ENCODE measurements at regions not wholly inside any gene's neighbourhood (a gene's known extent, or its start where the extent isn't known, plus 50 kb on each side); places are given as distances from the start of the nearest gene placed in this dataset.

DNA sequence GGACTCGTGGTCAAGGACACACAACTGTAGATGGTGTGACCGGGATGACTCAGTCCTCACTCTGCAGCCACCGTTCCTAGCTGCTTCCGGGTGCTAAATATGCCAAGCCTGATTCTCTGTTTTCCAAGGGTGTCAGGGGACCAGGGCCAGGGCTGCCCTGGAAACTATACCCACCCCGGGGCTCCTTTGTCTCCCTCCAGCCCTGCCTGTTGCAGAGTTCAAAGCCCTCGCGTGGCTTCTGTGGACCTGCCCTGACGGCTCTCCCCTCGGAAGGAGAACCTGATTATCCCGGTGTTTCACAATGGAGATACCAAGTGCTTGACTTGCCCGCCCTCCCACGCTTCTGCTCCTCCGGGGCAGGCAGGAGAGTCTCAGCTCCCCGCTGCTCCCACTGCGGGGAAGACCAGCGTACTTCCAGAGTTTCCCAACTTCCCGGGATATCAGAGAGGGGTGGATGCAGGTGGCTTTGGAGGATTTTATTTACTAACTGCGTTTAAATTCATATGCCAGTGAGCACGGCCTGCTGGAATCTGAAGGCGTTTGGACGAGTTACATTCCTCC is 125.0 kb downstream of the ASB7 start:
- Histone ChIP-seq H3K27me3 (ENCODE audit: insufficient read depth in 3 of 3, low read length in 2 of 3) (no peaks in the 10 kb centered on the region), H3K4me3 (no peak overlapping the region), H3K27ac (no peak overlapping the region), H3K4me1 (no peaks in the 10 kb centered on the region), H3K9me3 (no peaks in the 10 kb centered on the region), H3K36me3 (ENCODE audit: insufficient read depth in 1 of 2, low read depth in 1 of 2) (no peaks in the 10 kb centered on the region)
- no peak for TF ChIP-seq CTCF (IDR thresholded peaks at IDR 0.05)
- ATAC-seq (no peak), DNase-seq (no peak)
- 64 to 80% (median 68%) methylated on average over 21 of the region's 21 CpGs for WGBS, 3 donors
- intact Hi-C loops (cut with DNase I), result no loop called here

- H3K27me3 ChIP-seq (ENCODE audit: insufficient read depth in 3 of 3, low read length in 2 of 3), result no peaks in the 10 kb centered on the region
- DNase-seq (no peak), ATAC-seq (no peak)
- no peak overlapping the region for H3K27ac ChIP-seq
- no peak overlapping the region for H3K4me3 ChIP-seq
- WGBS, 3 donors, result 72 to 79% (median 74%) methylated on average over 17 of the region's 17 CpGs
- TF ChIP-seq CTCF (IDR thresholded peaks at IDR 0.05), result no peak
- H3K36me3 ChIP-seq (ENCODE audit: insufficient read depth in 1 of 2, low read depth in 1 of 2), result no peaks in the 10 kb centered on the region
- intact Hi-C loops (cut with DNase I), result loop anchor here in 1 of 2 donors (2.0 kb wide), 1 partner anchor 24 kb away; no protein-coding TSS in a partner anchor
- H3K9me3 ChIP-seq, result no peaks in the 10 kb centered on the region
- peaks cover 7% of the 10 kb centered on the region for H3K4me1 ChIP-seq
Observed at GRCh38 chr15:100728371-100729201, 126.2 kb downstream of the ASB7 start.

DNA sequence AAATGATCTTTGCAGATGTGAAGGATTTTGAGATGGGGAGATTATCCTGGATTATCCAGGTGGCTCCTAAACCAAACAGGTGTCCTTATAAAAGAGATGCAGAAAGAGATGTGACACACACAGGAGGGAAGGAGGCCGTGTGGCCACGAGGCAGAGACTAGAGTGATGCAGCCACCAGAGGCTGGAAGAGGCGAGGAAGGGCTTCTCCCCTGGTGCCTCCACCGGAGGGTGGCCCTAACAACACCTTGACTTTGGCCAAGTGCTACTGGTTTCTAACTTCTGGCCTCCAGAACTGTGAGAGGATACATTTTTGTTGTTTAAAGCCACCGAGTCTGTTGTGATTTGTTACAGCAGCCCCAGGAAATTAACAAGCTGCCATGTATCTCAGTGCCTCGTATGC is 127.1 kb downstream of the ASB7 start:
- no peak for TF ChIP-seq CTCF (IDR thresholded peaks at IDR 0.05)
- Histone ChIP-seq H3K9me3 (no peaks in the 10 kb centered on the region), H3K36me3 (ENCODE audit: insufficient read depth in 1 of 2, low read depth in 1 of 2) (no peaks in the 10 kb centered on the region), H3K27me3 (ENCODE audit: insufficient read depth in 3 of 3, low read length in 2 of 3) (peaks cover 0 to 3% (median 0%) of the 10 kb centered on the region in 3 donors), H3K4me1 (peaks cover 7% of the 10 kb centered on the region), H3K27ac (no peak overlapping the region), H3K4me3 (no peak overlapping the region)
- ATAC-seq (no peak), DNase-seq (no peak)
- WGBS, 3 donors, result 90 to 92% (median 91%) methylated on average over 6 of the region's 6 CpGs
- intact Hi-C loops (cut with DNase I), result loop anchor here in 1 of 2 donors (2.0 kb wide), 1 partner anchor 23 kb away; no protein-coding TSS in a partner anchor

DNA sequence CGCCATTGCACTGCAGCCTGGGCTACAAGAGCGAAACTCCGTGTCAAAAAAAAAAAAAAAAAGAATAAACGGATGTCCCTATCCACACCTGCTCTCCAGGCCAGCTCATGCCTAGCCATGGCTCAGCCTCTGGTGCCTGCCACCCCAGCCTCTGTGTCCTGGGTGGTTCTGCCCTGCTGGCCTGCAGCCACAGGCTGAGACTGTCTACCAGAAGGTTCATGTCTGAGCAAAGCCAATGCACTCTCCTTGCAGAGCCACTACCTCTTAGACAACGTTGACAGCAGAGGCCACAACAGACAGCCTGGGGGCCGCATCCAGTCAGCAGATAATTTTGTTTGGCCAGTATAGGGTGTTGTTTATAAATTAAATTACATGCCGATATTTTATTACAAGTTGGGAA is 127.7 kb downstream of the ASB7 start:
- H3K36me3 ChIP-seq (ENCODE audit: insufficient read depth in 1 of 2, low read depth in 1 of 2), result no peaks in the 10 kb centered on the region
- H3K9me3 ChIP-seq, result no peaks in the 10 kb centered on the region
- TF ChIP-seq CTCF (IDR thresholded peaks at IDR 0.05), result no peak
- 61 to 77% (median 74%) methylated on average over 5 to 7 of the region's 7 CpGs for WGBS, 3 donors
- H3K4me1 ChIP-seq, result peaks cover 7% of the 10 kb centered on the region
- ATAC-seq (no peak), DNase-seq (no peak)
- H3K4me3 ChIP-seq, result no peak overlapping the region
- H3K27ac ChIP-seq, result no peak overlapping the region
- intact Hi-C loops (cut with DNase I), result no loop called here
- H3K27me3 ChIP-seq (ENCODE audit: insufficient read depth in 3 of 3, low read length in 2 of 3), result peaks cover 0 to 3% (median 0%) of the 10 kb centered on the region in 3 donors
